ENCODE measurements at regions not wholly inside any gene's neighbourhood (a gene's known extent, or its start where the extent isn't known, plus 50 kb on each side); places are given as distances from the start of the nearest gene placed in this dataset.

DNA sequence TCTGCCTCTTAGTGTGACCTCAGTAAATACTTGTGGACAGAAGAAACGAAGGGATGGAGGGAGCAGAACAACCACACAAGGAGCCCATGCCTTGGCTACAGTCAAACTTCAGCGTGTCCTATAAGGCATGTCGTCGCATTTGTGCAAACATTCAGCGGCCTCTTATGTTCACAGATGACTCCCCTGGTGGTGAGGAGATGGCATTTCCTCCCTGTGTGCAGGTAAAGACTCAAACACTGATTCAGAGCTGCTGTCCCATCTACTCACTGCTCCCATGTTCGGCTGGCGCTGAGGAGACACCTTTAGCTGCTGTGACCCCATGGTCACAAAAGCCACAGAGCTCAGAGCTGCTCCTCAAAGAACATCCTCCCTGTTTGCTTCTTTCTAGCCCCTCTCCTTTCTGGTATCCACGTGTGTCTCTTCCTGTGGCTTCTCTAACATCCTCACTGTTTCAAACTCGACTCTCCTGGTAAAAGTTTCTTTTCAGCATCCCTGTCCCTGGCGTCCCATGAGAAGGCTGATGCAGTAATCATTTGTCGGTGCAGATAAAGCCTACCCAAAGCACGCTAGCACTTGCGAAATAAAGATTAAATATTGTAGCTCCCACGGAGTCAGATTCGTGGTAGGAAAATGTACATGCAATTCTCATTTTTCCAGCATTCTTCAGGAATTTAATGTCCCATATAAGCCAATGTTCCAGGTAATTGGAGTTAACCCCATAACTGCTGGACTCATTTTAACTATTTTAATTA is 124.9 kb upstream of the NEBL start:
- H3K79me2 ChIP-seq (replicated peaks; ENCODE audit: insufficient read depth, low read length), result no peaks in the 10 kb centered on the region
- H3K9me3 ChIP-seq (ENCODE audit: low read length), result no peaks in the 10 kb centered on the region
- H3K4me2 ChIP-seq (ENCODE audit: low read length), result no peak overlapping the region
- no peak overlapping the region for H3K27ac ChIP-seq (ENCODE audit: low read length)
- H3K36me3 ChIP-seq (ENCODE audit: insufficient read depth, low read length), result no peaks in the 10 kb centered on the region
- TF ChIP-seq MXI1 (conservative IDR thresholded peaks at IDR 0.05; ENCODE audit: poor library complexity, severe bottlenecking) (no peak), TAF1 (IDR thresholded peaks at IDR 0.05; ENCODE audit: low read depth) (no peak), EZH2 (IDR thresholded peaks at IDR 0.05; ENCODE audit: borderline replicate concordance, insufficient read depth, low read length, poor library complexity, severe bottlenecking) (no peak), POLR2AphosphoS5 (IDR thresholded peaks at IDR 0.05) (no peak), EP300 (conservative IDR thresholded peaks at IDR 0.05; ENCODE audit: poor library complexity, severe bottlenecking) (no peak), SMC3 (conservative IDR thresholded peaks at IDR 0.05; ENCODE audit: poor library complexity) (no peak), RAD21 (conservative IDR thresholded peaks at IDR 0.05) (no peak)
- TF ChIP-seq, protein P1, sequence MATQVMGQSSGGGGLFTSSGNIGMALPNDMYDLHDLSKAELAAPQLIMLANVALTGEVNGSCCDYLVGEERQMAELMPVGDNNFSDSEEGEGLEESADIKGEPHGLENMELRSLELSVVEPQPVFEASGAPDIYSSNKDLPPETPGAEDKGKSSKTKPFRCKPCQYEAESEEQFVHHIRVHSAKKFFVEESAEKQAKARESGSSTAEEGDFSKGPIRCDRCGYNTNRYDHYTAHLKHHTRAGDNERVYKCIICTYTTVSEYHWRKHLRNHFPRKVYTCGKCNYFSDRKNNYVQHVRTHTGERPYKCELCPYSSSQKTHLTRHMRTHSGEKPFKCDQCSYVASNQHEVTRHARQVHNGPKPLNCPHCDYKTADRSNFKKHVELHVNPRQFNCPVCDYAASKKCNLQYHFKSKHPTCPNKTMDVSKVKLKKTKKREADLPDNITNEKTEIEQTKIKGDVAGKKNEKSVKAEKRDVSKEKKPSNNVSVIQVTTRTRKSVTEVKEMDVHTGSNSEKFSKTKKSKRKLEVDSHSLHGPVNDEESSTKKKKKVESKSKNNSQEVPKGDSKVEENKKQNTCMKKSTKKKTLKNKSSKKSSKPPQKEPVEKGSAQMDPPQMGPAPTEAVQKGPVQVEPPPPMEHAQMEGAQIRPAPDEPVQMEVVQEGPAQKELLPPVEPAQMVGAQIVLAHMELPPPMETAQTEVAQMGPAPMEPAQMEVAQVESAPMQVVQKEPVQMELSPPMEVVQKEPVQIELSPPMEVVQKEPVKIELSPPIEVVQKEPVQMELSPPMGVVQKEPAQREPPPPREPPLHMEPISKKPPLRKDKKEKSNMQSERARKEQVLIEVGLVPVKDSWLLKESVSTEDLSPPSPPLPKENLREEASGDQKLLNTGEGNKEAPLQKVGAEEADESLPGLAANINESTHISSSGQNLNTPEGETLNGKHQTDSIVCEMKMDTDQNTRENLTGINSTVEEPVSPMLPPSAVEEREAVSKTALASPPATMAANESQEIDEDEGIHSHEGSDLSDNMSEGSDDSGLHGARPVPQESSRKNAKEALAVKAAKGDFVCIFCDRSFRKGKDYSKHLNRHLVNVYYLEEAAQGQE (IDR thresholded peaks at IDR 0.05; ENCODE audit: borderline replicate concordance), result no peak
- TF ChIP-seq, protein P2, sequence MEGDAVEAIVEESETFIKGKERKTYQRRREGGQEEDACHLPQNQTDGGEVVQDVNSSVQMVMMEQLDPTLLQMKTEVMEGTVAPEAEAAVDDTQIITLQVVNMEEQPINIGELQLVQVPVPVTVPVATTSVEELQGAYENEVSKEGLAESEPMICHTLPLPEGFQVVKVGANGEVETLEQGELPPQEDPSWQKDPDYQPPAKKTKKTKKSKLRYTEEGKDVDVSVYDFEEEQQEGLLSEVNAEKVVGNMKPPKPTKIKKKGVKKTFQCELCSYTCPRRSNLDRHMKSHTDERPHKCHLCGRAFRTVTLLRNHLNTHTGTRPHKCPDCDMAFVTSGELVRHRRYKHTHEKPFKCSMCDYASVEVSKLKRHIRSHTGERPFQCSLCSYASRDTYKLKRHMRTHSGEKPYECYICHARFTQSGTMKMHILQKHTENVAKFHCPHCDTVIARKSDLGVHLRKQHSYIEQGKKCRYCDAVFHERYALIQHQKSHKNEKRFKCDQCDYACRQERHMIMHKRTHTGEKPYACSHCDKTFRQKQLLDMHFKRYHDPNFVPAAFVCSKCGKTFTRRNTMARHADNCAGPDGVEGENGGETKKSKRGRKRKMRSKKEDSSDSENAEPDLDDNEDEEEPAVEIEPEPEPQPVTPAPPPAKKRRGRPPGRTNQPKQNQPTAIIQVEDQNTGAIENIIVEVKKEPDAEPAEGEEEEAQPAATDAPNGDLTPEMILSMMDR (IDR thresholded peaks at IDR 0.05; ENCODE audit: poor library complexity, severe bottlenecking), result no peak
- no peaks in the 10 kb centered on the region for H3F3A ChIP-seq (ENCODE audit: insufficient read depth, low read length, poor library complexity, severe bottlenecking)
- H4K20me1 ChIP-seq (ENCODE audit: insufficient read depth), result no peaks in the 10 kb centered on the region
- no peaks in the 10 kb centered on the region for H3K9me2 ChIP-seq (ENCODE audit: insufficient read depth, low read length)
- no peak overlapping the region for H3K9ac ChIP-seq (ENCODE audit: low read length)
- H3K27me3 ChIP-seq (ENCODE audit: insufficient read depth, low read depth, low read length), result no peaks in the 10 kb centered on the region
- no peak overlapping the region for H2AFZ ChIP-seq (ENCODE audit: low read depth, low read length)
- H3K4me3 ChIP-seq (ENCODE audit: low read length), result no peak overlapping the region

DNA sequence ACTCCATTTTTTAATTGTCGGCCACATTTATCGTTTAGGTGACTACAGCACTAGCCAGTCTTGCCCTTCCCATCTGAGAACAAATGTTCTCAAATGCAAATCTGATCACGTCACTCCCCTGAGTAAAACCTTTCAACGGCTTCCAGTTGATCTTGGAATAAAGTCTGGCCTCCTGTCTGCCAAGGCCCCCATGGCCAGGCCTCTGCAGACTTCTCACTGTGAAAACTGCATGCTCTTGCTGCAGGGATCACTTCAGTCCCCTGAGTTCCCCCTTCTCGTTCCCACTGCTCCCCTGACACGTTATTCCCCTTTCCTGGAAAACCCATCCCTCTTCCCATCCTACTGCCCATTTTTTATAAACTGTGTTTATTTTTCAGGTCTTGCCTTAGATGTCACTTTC is 124.1 kb upstream of the NEBL start:
- no peaks in the 10 kb centered on the region for H4K20me1 ChIP-seq (ENCODE audit: insufficient read depth)
- H3K9me3 ChIP-seq (ENCODE audit: low read length), result no peaks in the 10 kb centered on the region
- H3K9ac ChIP-seq (ENCODE audit: low read length), result no peak overlapping the region
- no peaks in the 10 kb centered on the region for H3K36me3 ChIP-seq (ENCODE audit: insufficient read depth, low read length)
- H3K79me2 ChIP-seq (replicated peaks; ENCODE audit: insufficient read depth, low read length), result no peaks in the 10 kb centered on the region
- no peak overlapping the region for H3K27ac ChIP-seq (ENCODE audit: low read length)
- H3F3A ChIP-seq (ENCODE audit: insufficient read depth, low read length, poor library complexity, severe bottlenecking), result no peaks in the 10 kb centered on the region
- no peak overlapping the region for H3K4me3 ChIP-seq (ENCODE audit: low read length)
- H3K4me2 ChIP-seq (ENCODE audit: low read length), result no peak overlapping the region
- no peak overlapping the region for H2AFZ ChIP-seq (ENCODE audit: low read depth, low read length)
- TF ChIP-seq MXI1 (conservative IDR thresholded peaks at IDR 0.05; ENCODE audit: poor library complexity, severe bottlenecking) (no peak), EZH2 (IDR thresholded peaks at IDR 0.05; ENCODE audit: borderline replicate concordance, insufficient read depth, low read length, poor library complexity, severe bottlenecking) (no peak), POLR2AphosphoS5 (IDR thresholded peaks at IDR 0.05) (no peak), TAF1 (IDR thresholded peaks at IDR 0.05; ENCODE audit: low read depth) (no peak)
- TF ChIP-seq, protein P2 (IDR thresholded peaks at IDR 0.05; ENCODE audit: poor library complexity, severe bottlenecking), result no peak
- TF ChIP-seq, protein P1 (IDR thresholded peaks at IDR 0.05; ENCODE audit: borderline replicate concordance), result no peak
- H3K9me2 ChIP-seq (ENCODE audit: insufficient read depth, low read length), result no peaks in the 10 kb centered on the region
- H3K27me3 ChIP-seq (ENCODE audit: insufficient read depth, low read depth, low read length), result no peaks in the 10 kb centered on the region
